Astrocyte of the spinal cord (primary cell): ENCODE measurements at regions not wholly inside any gene's neighbourhood (a gene's known extent, or its start where the extent isn't known, plus 50 kb on each side); places are given as distances from the start of the nearest gene placed in this dataset.

Experiments
- DNase-seq: peaks from one replicate; pipeline ENCODE4 v3.0.0; 2011; ENCODE audit warnings: low read depth, low spot score
- H3K4me3 ChIP-seq: 2 replicates; pipeline ENCODE4 v1.5.1; 2011; ENCODE audit warnings: low read depth, mild to moderate bottlenecking, low read length, moderate library complexity
- CTCF ChIP-seq: IDR thresholded peaks from 2 replicates; pipeline ENCODE4 v1.5.1; 2012; ENCODE audit warnings: low read depth, mild to moderate bottlenecking, low read length, inconsistent platforms
- in situ Hi-C: cut with HindIII; loops from 2 replicates; pipeline ENCODE4 v1.10.0; 2017; ENCODE audit warnings: low sequenced_read_pairs

- no peak overlapping the region for H3K4me3 ChIP-seq
- no peak for TF ChIP-seq CTCF
- in situ Hi-C loops: no loop called here
- DNase-seq: no peak
Measured at GRCh38 chr3:20844851-20845250, 658.8 kb upstream of the SGO1 start.

GRCh38 chr3:20842594-20843436, 656.8 kb upstream of the SGO1 start:
- no peak for DNase-seq
- no peak overlapping the region for H3K4me3 ChIP-seq
- no peak for TF ChIP-seq CTCF
- in situ Hi-C loops: no loop called here

GRCh38 chr3:20842002-20842401, 656.0 kb upstream of the SGO1 start:
- no peak for TF ChIP-seq CTCF
- no peak for DNase-seq
- no peak overlapping the region for H3K4me3 ChIP-seq
- in situ Hi-C loops: no loop called here

- in situ Hi-C loops: no loop called here
- no peak overlapping the region for H3K4me3 ChIP-seq
- no peak for TF ChIP-seq CTCF
- no peak for DNase-seq
Measured at GRCh38 chr3:20837676-20838302, 651.8 kb upstream of the SGO1 start.

- DNase-seq: no peak
- H3K4me3 ChIP-seq: no peak overlapping the region
- in situ Hi-C loops: no loop called here
- no peak for TF ChIP-seq CTCF
Measured at GRCh38 chr3:20836801-20837200, 650.8 kb upstream of the SGO1 start.

GRCh38 chr3:20832963-20833362, 647.0 kb upstream of the SGO1 start:
- in situ Hi-C loops: no loop called here
- H3K4me3 ChIP-seq: no peak overlapping the region
- TF ChIP-seq CTCF: no peak
- no peak for DNase-seq
